Activated CD4-positive, alpha-beta T cell treated with anti-CD3 and anti-CD28 coated beads for 48 hours (primary cell): ENCODE measurements at regions not wholly inside any gene's neighbourhood (a gene's known extent, or its start where the extent isn't known, plus 50 kb on each side); places are given as distances from the start of the nearest gene placed in this dataset.

ENCODE experiments used
- DNase-seq: peaks from one replicate; pipeline ENCODE4 v3.0.0-alpha.2; 2020

- no peak for DNase-seq
Observed at GRCh38 chr12:132406493-132407450, 77.4 kb upstream of the GALNT9 start.

- DNase-seq = no peak
Observed at GRCh38 chr12:132405742-132406251, 76.4 kb upstream of the GALNT9 start.

- no peak for DNase-seq
Observed at GRCh38 chr12:132404951-132405741, 75.8 kb upstream of the GALNT9 start.

GRCh38 chr12:132404435-132404855, 75.1 kb upstream of the GALNT9 start:
- DNase-seq = no peak

GRCh38 chr12:132403636-132404434, 74.4 kb upstream of the GALNT9 start:
- DNase-seq = no peak

GRCh38 chr12:132402831-132403416, 73.5 kb upstream of the GALNT9 start:
- no peak for DNase-seq

- DNase-seq = no peak
Observed at GRCh38 chr12:132401982-132402381, 72.6 kb upstream of the GALNT9 start.

- no peak for DNase-seq
Observed at GRCh38 chr12:132400011-132400641, 70.7 kb upstream of the GALNT9 start.

GRCh38 chr12:132399092-132400010, 70.0 kb upstream of the GALNT9 start:
- DNase-seq = no peak

- DNase-seq = no peak
Observed at GRCh38 chr12:132398386-132398991, 69.1 kb upstream of the GALNT9 start.

GRCh38 chr12:132397934-132398385, 68.6 kb upstream of the GALNT9 start:
- DNase-seq = no peak

GRCh38 chr12:132397152-132397933, 68.0 kb upstream of the GALNT9 start:
- no peak for DNase-seq

- no peak for DNase-seq
Observed at GRCh38 chr12:132396657-132397056, 67.3 kb upstream of the GALNT9 start.

- DNase-seq = no peak
Observed at GRCh38 chr12:132395908-132396305, 66.5 kb upstream of the GALNT9 start.

- no peak for DNase-seq
Observed at GRCh38 chr12:132395192-132395907, 66.0 kb upstream of the GALNT9 start.

GRCh38 chr12:132393991-132394949, 64.9 kb upstream of the GALNT9 start:
- DNase-seq = peak; percentile 58

GRCh38 chr12:132393245-132393795, 63.9 kb upstream of the GALNT9 start:
- DNase-seq = no peak
